MCF 10A (cell line): ENCODE measurements at regions not wholly inside any gene's neighbourhood (a gene's known extent, or its start where the extent isn't known, plus 50 kb on each side); places are given as distances from the start of the nearest gene placed in this dataset.

Experiments
- BruUV-seq: library from RNA; stranded (reverse); fragments of 400-500 nt; replicated peaks from 2 replicates; lab custom pipeline; 2021; lab: Mats Ljungman, UMichigan
- CTCF ChIA-PET: fragments of 300-600 bp; sonication (Branson Sonifier 250); formaldehyde crosslinking; extraction: SDS; loops from one replicate; lab custom pipeline; 2021; ENCODE audit warnings: antibody characterized with exemption, inconsistent platforms; lab: Yijun Ruan, JAX
- POLR2A ChIA-PET: fragments of 300-600, 350-650 bp; sonication (Branson Sonifier 250); formaldehyde crosslinking; extraction: SDS; loops from one replicate; lab custom pipeline; 2020; ENCODE audit warnings: antibody characterized with exemption, inconsistent platforms; lab: Yijun Ruan, JAX
- DNase-seq: peaks from one replicate; pipeline ENCODE4 v3.0.0-alpha.2; 2018; ENCODE audit not compliant: unreplicated experiment
- H3K27ac Mint-ChIP-seq: one replicate; pipeline ENCODE4 v1.8.0; 2022; ENCODE audit warnings: mild to moderate bottlenecking, low read depth, mixed read lengths; ENCODE audit not compliant: unreplicated experiment
- H3K27me3 Mint-ChIP-seq: one replicate; pipeline ENCODE4 v1.8.0; 2022; ENCODE audit warnings: mixed read lengths; ENCODE audit not compliant: insufficient read depth, unreplicated experiment
- H3K36me3 Mint-ChIP-seq: one replicate; pipeline ENCODE4 v1.8.0; 2022; ENCODE audit warnings: mild to moderate bottlenecking, moderate library complexity, mixed read lengths; ENCODE audit not compliant: insufficient read depth, unreplicated experiment
- H3K4me1 Mint-ChIP-seq: one replicate; pipeline ENCODE4 v1.8.0; 2022; ENCODE audit warnings: mixed read lengths; ENCODE audit not compliant: insufficient read depth, unreplicated experiment
- H3K4me3 Mint-ChIP-seq: one replicate; pipeline ENCODE4 v1.8.0; 2022; ENCODE audit warnings: mild to moderate bottlenecking, moderate library complexity, mixed read lengths; ENCODE audit not compliant: unreplicated experiment
- H3K9me3 Mint-ChIP-seq: one replicate; pipeline ENCODE4 v1.8.0; 2022; ENCODE audit warnings: mixed read lengths; ENCODE audit not compliant: unreplicated experiment
- CTCF ChIP-seq: fragments of 200-600 bp; IDR thresholded peaks from one replicate; pipeline ENCODE4 v1.8.0; 2022; ENCODE audit warnings: antibody characterized with exemption, mild to moderate bottlenecking; ENCODE audit not compliant: unreplicated experiment
- intact Hi-C: fragments of 100-400 bp; cut with micrococcal nuclease; formaldehyde crosslinking; loops from 2 replicates; pipeline ENCODE4 v1.14.1; 2022

- no peak for TF ChIP-seq CTCF
- peaks cover 8% of the 10 kb centered on the region for H3K9me3 Mint-ChIP-seq
- BruUV-seq: no TSS peak
- ChIA-PET CTCF (no interaction called here), POLR2A (no interaction called here)
- intact Hi-C loops: no loop called here
- DNase-seq: no peak
- no peaks in the 10 kb centered on the region for H3K36me3 Mint-ChIP-seq
- no peaks in the 10 kb centered on the region for H3K4me1 Mint-ChIP-seq
- H3K27ac Mint-ChIP-seq: no peak overlapping the region
- no peaks in the 10 kb centered on the region for H3K27me3 Mint-ChIP-seq
- H3K4me3 Mint-ChIP-seq: no peak overlapping the region
These were observed 815.8 kb downstream of the BRINP1 start for GRCh38 chr9:118553465-118553864.

- no TSS peak for BruUV-seq
- CTCF ChIA-PET: no interaction called here
- no peaks in the 10 kb centered on the region for H3K36me3 Mint-ChIP-seq
- no peaks in the 10 kb centered on the region for H3K4me1 Mint-ChIP-seq
- intact Hi-C loops: no loop called here
- POLR2A ChIA-PET: no interaction called here
- H3K27me3 Mint-ChIP-seq: no peaks in the 10 kb centered on the region
- H3K9me3 Mint-ChIP-seq: peaks cover 8% of the 10 kb centered on the region
- no peak overlapping the region for H3K4me3 Mint-ChIP-seq
- DNase-seq: no peak
- no peak overlapping the region for H3K27ac Mint-ChIP-seq
- no peak for TF ChIP-seq CTCF
These were observed 814.2 kb downstream of the BRINP1 start for GRCh38 chr9:118554987-118555386.

- Mint-ChIP-seq H3K27me3 (no peaks in the 10 kb centered on the region), H3K36me3 (no peaks in the 10 kb centered on the region)
- BruUV-seq: no TSS peak
These were observed 811.2 kb downstream of the BRINP1 start for GRCh38 chr9:118558026-118558425.

GRCh38 chr9:118558891-118559290 is 810.3 kb downstream of the BRINP1 start:
- BruUV-seq: no TSS peak
- H3K36me3 Mint-ChIP-seq: no peaks in the 10 kb centered on the region
- POLR2A ChIA-PET: no interaction called here
- DNase-seq: no peak
- intact Hi-C loops: no loop called here
- CTCF ChIA-PET: interaction anchor here (0.5 kb wide), 1 partner anchor 1118 kb away, joined by 3 read pairs; no protein-coding TSS in a partner anchor
- peaks cover 10% of the 10 kb centered on the region for H3K4me1 Mint-ChIP-seq
- H3K9me3 Mint-ChIP-seq: peaks cover 8% of the 10 kb centered on the region
- no peak for TF ChIP-seq CTCF
- no peak overlapping the region for H3K4me3 Mint-ChIP-seq
- no peaks in the 10 kb centered on the region for H3K27me3 Mint-ChIP-seq
- H3K27ac Mint-ChIP-seq: no peak overlapping the region

More at GRCh38 chr9:118558026-118558425, 811.2 kb downstream of the BRINP1 start:
- intact Hi-C loops: no loop called here
- no peak for TF ChIP-seq CTCF
- ChIA-PET CTCF (no interaction called here), POLR2A (no interaction called here)
- Mint-ChIP-seq H3K27ac (no peak overlapping the region), H3K4me1 (peaks cover 1% of the 10 kb centered on the region), H3K4me3 (no peak overlapping the region), H3K9me3 (peaks cover 8% of the 10 kb centered on the region)
- no peak for DNase-seq
